Stimulated activated CD8-positive, alpha-beta memory T cell treated with anti-CD3 and anti-CD28 coated beads, Interleukin-15, amount 100 ng/mL, for 24 hours (primary cell): ENCODE measurements at regions not wholly inside any gene's neighbourhood (a gene's known extent, or its start where the extent isn't known, plus 50 kb on each side); places are given as distances from the start of the nearest gene placed in this dataset.

ENCODE experiments used
- DNase-seq: peaks from one replicate; pipeline ENCODE4 v3.0.0-alpha.2; 2020; ENCODE audit warnings: low read depth

DNA sequence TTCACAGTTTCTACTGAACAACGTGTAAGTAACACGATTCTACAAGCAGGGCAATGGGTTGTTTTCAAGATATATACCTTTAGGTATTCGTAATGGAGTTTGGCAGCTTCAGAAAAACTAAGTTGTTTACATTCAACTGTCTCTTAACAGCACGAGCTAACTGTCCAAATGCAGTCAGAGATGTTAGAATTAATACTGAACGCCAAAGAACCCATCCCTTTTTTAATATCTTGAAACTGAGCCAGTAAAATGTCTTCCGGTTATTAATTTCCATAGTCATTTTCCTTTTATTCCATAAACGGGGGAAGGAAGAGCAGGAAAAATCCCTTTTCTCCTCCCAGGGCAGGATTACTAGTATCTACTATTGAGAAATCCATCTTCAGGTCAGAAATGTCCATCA, 129.0 kb upstream of the THBS1 start:
- no peak for DNase-seq

DNA sequence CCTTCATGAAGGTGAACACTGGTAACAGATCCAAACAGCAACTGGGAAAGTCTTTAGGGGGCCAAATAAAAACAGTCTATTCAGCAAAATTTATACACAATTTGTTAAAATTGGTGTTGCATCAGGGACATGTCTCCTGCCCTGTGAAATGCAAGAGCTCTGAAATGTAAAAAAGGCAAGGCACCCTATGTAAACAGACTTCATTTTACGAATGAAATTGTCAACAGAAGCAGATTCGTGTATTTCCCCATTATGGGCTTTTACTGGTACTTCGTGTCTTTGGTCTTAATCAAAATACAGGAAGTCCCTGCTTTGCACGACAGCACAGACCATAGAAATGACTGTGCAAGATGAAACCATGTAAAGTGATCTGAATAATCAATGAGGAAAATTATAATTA, 127.3 kb upstream of the THBS1 start:
- DNase-seq, result no peak

DNA sequence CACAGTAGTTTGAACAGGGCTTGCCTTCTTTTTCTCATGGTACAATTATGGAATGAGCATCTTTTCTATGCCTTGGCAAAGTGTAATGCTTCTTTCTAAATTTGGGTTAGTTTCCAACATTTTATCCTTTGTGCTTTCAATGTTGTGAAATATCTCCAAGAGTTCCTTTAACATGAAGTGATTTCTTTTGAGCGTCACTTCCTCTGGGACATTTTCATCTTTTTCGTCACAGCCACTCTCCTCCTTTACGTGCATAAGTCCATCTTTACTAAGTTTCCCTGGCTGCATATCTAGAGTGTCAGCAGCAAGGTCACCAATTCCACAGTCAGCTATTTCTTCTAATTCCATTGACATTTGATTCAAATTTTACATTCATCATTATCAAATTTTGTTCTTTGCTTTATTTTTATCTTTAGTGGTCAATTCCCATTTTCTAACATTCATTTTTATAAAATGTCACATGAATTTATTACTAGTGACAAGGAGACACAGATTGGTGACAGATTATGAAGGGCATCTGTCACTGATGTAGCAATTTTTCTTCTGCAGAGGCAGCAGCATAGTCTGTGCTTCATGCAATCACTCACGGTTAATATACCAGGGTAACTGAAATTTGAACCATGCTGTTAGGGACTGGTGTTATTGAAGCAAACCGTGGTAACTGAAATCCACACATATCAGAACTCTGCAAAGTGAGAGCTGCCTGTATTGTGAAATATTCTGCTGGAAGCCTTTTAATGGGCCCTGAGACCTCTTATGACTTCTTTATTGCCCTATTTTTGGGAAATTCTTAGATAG, 126.5 kb upstream of the THBS1 start:
- no peak for DNase-seq

DNA sequence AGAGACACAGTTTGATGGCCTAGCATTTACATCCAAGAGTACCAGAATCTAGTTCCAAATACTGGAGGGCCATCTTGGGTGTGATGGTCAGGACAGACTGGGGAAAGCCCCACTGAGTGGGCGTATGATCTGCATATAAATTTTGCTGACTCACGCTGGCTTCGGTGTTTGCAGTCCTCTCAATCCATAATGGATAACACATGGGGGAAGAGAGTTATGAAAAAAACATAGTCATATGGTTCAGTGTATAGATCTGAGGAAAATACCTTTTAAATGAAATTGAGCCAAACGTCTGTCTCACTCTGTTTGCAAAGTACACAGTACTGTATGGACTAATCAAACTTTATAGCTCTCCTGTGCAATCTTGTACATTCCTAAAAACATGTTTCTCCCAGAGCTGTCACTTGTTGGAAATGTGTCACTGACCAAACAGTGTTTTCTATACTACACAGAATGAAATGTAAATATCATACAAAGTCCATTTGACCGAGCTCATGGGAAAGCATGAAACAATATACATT, 125.3 kb upstream of the THBS1 start:
- no peak for DNase-seq

DNA sequence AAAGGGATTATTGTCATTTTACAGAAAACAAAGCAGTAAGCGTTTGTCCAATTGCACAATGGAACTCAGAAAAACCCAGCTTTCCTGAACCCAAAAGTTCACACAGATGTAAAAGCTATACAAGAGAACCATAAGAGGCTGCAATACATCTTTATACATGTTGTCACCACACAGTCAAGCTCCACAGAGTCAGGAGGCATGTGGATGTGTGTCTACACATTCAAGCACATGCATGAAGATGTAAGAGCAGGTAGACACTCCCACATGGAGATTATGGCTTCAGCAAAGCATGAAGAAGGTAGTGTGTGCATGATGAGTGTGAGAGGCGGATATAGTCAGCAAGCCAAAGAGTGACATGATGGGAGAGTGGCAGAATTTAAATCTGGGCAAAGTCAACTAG, 124.7 kb upstream of the THBS1 start:
- no peak for DNase-seq

DNA sequence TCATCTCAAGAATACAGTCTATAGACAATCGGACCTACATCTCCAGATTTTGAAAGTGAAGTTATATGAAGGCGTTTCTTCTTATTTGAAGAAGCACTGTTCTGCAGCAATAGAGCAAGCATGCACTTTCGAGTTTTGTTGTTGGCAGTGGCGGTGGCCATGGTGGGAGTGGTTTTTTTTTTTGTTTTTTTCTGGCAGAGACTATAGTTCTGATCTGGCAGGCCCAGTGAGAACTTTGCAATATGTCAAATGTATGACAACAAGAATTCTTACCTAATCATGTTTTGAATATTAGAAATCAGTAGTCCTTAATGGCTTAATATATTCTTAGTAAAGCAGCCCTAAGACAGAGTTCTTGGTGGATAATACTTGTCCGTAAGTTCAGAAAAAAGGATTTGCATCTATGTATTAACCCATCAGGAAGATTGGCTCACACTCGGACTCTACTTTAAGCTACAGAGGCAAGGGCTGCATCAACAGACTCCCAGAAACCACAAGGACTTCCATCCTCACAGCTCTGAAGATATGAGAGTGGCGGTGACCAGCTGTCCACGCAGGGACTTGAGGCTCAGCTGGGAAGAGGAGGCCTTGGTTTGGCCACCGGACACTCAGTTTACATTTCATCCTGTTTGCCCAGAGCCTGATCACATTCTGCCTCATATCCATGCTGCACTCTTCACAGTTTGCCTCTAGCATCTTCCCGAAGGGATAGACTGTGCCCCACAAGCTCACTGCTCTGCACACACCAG, 124.1 kb upstream of the THBS1 start:
- DNase-seq, result no peak

DNA sequence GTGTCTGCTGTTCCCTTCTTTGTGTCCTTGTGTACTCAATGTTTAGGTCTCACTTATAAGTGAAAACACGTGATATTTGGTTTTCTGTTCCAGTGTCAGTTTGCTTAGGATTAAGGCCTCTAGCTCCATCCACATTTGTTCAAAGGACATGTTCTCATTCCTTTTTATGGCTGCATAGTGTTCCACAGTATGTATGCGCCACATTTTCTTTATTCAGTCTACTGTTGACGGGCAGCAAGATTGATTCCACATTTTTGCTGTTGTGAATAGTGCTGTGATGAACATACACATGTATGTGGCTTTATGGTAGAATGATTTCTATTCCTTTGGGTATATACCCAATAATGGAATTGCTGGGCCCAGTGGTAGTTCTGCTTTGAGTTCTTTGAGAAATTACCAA, 122.7 kb upstream of the THBS1 start:
- DNase-seq, result no peak

DNA sequence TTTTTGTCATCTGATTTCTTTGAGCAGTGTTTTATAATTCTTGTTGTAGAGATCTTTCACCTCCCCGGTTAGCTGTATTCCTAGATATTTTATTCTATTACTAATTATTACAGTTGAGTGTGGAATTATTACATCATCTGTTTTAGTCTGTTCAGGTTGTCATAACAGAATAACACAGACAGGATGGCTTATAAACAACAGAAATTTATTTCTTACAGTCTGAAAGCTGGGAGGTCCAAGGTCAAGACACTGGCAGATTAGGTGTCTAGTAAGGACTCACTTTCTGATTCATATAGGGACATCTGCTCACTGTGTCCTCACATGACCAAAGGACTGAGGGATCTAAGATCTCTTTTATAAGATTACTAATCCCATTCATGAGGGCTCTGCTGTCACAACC, 121.3 kb upstream of the THBS1 start:
- DNase-seq, result no peak

DNA sequence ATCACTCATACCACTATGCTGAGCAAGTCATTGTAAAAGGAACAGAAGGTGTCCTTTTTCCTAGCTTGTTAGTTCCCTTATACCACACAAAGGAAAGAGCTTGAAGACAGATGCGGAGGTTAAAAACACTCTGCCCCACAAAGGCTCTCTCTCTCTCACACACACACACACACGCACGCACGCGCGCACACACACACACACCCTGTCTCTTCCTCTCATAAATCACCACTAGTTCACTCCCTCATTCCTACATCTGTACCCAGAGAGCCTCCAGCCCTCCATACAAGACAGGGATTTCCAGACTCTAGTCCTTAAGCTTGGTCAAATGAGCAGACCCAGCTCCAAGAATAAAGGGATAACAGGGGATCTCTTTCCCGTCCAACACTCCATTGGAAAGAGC, 120.1 kb upstream of the THBS1 start:
- no peak for DNase-seq

DNA sequence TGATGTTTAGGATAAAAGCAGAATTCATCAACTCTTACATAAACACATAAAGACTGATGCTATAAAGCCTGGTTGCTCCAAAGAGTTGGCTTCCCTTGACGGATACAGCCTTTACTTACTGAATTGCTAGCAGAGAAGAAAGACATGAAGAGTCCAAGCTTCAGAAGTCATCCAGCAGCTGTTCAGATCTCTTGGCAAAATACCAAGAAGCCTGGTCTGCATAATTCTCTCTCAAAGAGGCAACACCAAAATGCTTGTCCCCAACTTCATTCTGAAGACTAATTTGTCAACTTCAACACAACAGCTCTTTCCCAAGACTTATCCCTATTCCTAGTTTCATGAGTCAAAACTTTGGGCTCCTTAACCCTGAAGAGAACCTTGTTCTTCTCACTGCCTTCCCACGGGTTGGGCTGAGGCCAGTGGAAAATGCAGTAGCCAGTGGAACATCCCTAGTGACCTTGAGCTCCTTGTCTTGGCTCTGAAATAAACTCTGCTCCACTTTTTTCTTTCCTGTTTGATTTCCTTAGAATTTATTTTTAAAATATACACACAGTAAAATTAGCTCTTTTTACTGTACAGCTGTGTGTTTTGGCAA, 119.2 kb upstream of the THBS1 start:
- DNase-seq, result no peak

DNA sequence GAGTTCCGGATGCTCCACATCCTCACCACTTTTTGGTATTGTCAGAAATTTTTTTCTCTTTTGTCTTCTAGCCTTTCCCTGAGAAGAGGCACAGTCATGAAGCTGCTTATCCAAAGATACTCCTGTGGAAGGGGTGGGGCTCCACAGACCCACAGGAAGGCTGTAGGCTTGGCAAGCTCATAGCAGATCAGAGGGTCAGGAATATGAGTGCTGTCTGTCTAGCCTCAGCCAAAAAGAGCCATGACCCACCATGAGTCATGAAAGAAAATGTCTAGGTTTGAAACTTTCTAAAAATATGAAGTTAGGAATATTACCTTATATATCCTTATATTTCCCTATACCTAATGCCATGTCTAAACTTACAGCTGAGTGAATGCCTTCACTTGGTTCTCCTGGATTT, 118.2 kb upstream of the THBS1 start:
- DNase-seq, result no peak

DNA sequence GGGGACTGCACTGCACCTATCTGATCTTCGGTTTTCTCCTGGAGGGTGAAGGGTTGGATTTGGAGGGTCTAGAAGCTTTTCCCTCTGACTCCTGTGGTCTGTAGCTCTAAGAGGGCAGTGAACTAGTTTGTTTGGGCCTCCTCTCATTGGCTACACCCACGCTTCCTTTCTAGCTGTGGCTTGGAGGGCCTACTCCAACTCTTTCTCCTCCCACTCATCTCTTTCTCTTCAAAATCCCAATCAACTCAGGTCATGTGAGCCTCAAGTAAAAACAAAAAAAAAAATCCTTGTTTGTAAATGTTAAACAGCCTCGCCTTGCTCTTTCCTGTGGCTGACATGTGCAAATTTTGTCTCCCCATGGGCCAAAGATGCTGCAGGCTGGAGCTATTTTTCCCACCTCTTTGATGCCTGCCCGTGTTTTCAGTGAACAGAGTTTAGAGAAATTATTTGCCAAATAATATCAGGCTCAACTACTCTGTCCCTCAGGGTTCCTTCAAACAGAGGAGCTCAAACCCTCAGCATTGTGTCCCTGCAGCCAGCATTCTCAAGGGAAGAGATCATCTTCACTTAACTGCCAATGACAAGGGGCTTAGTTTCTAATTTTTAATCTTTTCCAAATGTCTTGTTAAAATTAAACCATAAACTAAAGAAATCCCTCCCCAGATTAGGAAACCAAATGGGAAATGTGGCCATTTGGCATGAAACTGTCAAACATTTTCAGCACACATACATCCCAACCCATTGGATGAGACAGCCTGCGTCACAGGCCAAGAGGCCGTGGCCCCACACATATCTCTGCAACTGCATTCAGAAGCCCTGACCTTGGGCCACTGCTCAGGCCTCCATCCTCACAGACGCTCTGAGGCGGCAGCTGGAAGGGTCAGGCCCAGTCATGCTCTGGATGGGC, 114.8 kb upstream of the THBS1 start:
- no peak for DNase-seq

DNA sequence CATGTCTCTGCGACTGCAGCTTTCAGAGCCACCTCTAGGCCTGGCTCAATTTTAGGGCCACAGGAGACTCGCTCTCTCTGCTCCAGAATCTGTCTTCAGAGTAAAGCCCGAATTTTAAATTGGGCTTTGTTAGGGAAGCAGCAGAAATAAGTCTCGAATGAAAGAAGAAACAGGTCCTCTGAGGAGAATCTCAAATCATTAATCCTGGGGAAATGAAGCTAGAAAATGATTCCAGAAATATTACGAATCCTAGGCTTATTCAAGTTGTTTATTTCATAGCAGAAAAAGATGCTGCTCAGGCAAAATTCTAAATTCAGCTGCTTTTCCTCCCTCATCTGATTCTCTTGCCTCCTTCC, 114.2 kb upstream of the THBS1 start:
- DNase-seq, result no peak

DNA sequence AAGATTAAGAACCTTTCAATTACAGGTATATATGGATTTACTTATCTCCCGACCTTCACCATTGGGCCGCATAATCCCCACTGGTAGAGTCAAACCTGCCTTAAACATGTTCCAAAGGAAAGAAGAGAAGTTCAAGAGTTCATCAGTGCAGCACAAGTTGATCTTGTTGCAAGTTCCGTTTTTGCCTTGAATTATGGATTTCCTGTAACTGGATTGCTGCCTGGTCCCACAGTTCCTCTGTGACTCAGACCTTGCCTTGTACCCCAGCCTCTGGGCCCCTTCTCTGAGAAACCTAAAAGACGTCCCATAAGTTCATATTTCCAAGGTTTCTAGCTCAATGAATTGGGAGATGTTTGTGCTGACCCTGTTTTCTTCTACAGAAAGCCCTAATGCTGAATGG, 112.5 kb upstream of the THBS1 start:
- DNase-seq, result no peak

DNA sequence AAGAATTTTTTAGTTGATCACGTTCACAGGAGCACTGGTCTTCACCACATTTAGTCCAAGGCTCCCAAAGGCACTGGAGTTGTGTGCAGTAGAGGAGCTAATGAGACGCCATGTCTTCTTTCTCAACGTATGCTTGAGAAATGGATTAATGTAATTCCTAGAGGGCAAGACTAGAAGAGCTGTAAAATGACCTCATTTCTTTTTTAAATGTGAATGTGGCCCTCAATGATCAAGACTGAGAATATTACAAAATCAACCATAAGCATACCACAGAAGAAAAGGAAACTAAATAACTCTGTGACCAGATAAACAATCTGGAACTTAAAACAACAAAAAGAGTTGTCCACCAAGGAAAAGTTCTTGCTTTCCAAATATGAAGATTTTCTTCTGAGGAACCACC, 112.1 kb upstream of the THBS1 start:
- DNase-seq, result no peak

DNA sequence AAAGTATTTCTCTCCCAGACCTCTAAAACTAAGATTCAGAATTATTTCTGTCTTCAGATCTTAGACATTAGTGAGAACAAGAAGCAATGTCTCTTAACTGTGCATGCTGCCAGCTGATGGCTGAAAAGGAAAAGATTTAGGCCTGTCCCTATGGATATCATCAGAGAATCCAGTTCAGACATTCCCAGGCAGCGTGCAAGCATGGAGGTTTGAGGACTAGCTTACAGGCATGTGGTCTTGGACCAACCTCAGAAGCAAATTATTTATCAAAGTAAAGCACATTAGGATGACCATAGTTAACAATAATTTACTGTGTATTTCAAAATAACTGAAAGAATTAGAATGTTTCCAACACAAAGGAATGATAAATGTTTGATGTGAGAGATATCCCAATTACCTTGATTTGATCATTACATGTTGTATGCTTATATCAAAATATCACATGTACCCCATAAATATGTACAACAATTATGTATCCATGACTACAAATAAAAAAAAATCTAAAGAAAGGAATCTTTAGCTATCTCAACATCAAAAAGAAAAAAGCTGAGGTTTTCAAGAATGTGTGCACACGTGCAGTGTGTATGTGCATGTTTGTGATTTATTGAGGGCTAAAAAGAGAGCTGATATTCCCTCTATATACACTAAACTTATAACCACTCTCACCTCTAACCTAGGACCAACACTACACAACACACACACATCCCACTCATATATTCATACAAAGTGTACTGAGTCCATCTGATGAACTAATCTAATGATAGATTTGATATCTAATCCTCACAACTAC, 108.9 kb upstream of the THBS1 start:
- no peak for DNase-seq

DNA sequence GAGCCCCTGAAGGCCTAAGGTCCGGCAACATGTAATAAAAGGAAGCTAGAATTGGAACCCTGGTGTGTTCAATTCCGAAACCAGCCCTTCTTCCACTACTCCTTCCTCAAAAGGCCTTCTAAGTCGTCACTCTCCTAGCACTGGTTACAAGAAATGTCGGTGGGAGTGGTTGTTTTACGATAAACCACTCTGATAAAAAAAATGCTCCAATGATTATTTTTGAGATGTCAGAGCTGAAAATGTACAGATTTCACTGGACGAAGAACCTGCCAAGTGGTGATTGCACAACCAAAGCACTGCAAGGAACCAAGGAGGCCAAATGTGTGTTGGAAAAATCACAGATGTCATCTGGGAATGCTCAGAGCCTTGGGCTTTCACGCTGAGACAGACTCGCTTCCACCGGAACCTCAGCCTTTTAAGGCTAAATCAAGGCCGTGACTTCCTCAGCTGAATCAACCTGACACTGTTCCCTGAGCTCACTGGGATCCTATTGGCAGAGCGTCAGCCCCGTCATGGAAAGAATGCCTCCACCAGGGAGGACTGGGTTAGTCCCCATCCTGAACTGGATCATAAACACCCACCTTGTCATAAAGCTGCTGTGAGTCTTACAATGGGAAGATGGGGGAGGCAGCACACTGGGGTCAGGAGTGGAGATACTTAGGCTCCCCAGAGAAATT, 108.1 kb upstream of the THBS1 start:
- no peak for DNase-seq

DNA sequence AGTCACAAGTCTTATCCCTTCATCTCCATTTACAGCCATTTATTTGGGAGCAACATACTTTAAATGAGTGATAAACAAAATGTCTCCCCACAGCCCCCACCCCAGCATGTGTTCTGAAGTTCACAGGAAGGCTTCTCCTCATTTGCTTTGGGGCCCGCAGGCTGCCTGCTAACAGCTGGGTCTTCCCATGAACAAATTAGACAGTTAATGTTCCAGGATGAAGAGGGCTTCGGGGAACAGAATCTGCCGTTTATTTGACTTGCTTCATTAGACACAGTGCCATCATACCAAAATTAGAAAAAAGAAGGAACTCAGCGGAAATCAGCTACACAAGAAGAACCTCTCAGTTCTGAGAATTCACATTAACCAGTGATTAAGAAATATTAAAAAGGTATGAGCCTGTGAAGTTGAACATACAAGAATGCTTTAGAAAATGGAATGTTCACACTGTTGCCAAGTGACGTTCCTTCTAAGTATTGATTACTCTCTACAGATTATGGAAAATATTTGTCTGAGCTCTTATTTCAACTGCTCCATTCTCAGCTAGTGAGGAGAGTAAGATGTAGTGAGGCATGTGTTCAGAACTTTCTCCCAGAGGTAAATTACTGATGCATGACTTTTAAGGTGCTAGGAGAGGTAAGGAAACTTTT, 107.5 kb upstream of the THBS1 start:
- DNase-seq, result no peak

DNA sequence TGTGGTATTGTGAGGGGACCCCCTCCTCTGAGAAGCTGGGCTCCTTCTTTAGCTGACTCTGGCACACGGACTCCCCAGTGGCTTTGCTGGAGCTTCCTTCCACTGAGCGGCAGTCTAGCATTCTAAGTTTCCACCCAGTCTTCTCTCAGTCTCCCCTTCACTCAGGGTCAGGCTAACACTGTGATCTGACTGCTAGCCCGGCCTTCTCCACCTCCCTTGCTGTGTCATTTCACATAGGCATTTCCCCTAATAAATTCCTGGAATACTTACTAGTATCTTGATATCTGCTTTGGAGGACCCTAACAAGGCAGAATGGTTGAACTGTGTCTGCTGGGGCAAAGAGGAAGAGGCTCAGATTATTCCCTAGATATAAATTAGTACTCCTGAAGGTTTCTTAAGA, 106.2 kb upstream of the THBS1 start:
- no peak for DNase-seq

DNA sequence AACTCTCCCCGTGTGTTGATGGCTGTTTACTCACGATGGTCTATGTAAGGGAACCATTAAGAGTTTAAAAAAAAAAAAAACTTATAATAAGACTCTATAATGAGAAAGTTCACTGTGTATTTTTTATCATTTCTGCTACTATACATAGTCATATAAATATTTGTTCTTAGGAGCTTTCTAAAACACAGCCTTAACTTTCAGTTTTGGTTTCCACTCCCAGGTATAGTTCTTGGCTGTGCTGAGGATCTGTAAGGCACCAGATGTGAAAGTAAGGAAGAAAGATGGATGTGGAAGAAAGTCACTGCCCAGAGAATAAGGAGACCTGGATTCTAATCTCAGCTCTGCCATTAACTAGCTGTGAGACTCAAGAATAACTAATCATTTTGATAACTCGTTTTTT, 101.9 kb upstream of the THBS1 start:
- DNase-seq, result no peak
